CD8-positive, alpha-beta memory T cell (primary cell): ENCODE measurements at regions not wholly inside any gene's neighbourhood (a gene's known extent, or its start where the extent isn't known, plus 50 kb on each side); places are given as distances from the start of the nearest gene placed in this dataset.

Source experiments
- CTCF ChIA-PET: fragments of 350-600 bp; sonication (Branson Sonifier 250); formaldehyde crosslinking; loops from one replicate; lab custom pipeline; 2021; ENCODE audit warnings: antibody characterized with exemption; lab: Charles Lee
- POLR2A ChIA-PET: fragments of 350-600 bp; sonication (Branson Sonifier 250); formaldehyde crosslinking; loops from one replicate; lab custom pipeline; 2021; ENCODE audit warnings: antibody characterized with exemption; lab: Charles Lee
- DNase-seq, 5 donors: peaks; one replicate each; pipeline versions ENCODE4 v3.0.0 to v3.0.0-alpha.2; 2020 to 2022; ENCODE audit warnings: mixed read lengths in 1 of 5
- H3K27ac ChIP-seq: one replicate; pipeline ENCODE4 v1.7.0; 2013; ENCODE audit warnings: low read depth, mild to moderate bottlenecking, low read length, moderate library complexity
- H3K27me3 ChIP-seq: 2 replicates; pipeline ENCODE4 v1.7.0; 2013; ENCODE audit warnings: low read length, mild to moderate bottlenecking; ENCODE audit not compliant: insufficient read depth, poor library complexity, severe bottlenecking
- H3K36me3 ChIP-seq: 2 replicates; pipeline ENCODE4 v1.7.0; 2013; ENCODE audit warnings: mild to moderate bottlenecking, low read length, moderate library complexity; ENCODE audit not compliant: insufficient read depth
- H3K4me1 ChIP-seq: 2 replicates; pipeline ENCODE4 v1.7.0; 2013; ENCODE audit warnings: mild to moderate bottlenecking, low read length, moderate library complexity; ENCODE audit not compliant: insufficient read depth
- H3K4me3 ChIP-seq: 2 replicates; pipeline ENCODE4 v1.7.0; 2013; ENCODE audit warnings: mild to moderate bottlenecking, low read length
- H3K9me3 ChIP-seq: 2 replicates; pipeline ENCODE4 v1.7.0; 2013; ENCODE audit warnings: mild to moderate bottlenecking, low read length
- H3K27ac Mint-ChIP-seq, 8 donors: one replicate each; pipeline ENCODE4 v1.8.0; 2020 to 2021; ENCODE audit warnings: mixed read lengths in 8 of 8, mild to moderate bottlenecking in 6 of 8, inconsistent platforms in 3 of 8, moderate library complexity in 3 of 8
- H3K27me3 Mint-ChIP-seq, 2 donors: one replicate each; pipeline ENCODE4 v1.8.0; 2020 to 2021; ENCODE audit warnings: mixed read lengths in 2 of 2, mild to moderate bottlenecking in 1 of 2, moderate library complexity in 1 of 2
- H3K36me3 Mint-ChIP-seq, 3 donors: one replicate each; pipeline ENCODE4 v1.8.0; 2020 to 2021; ENCODE audit warnings: mixed read lengths in 3 of 3, inconsistent platforms in 1 of 3, mild to moderate bottlenecking in 1 of 3
- H3K4me1 Mint-ChIP-seq, 3 donors: one replicate each; pipeline ENCODE4 v1.8.0; 2020 to 2021; ENCODE audit warnings: mixed read lengths in 3 of 3, inconsistent platforms in 1 of 3, mild to moderate bottlenecking in 1 of 3
- H3K4me3 Mint-ChIP-seq, 7 donors: one replicate each; pipeline ENCODE4 v1.8.0; 2020 to 2021; ENCODE audit warnings: mixed read lengths in 7 of 7, mild to moderate bottlenecking in 6 of 7, moderate library complexity in 4 of 7, inconsistent platforms in 2 of 7
- H3K9me3 Mint-ChIP-seq, 5 donors: one replicate each; pipeline ENCODE4 v1.8.0; 2020 to 2022; ENCODE audit warnings: mixed read lengths in 5 of 5, mild to moderate bottlenecking in 3 of 5, moderate library complexity in 2 of 5, inconsistent platforms in 1 of 5

DNA sequence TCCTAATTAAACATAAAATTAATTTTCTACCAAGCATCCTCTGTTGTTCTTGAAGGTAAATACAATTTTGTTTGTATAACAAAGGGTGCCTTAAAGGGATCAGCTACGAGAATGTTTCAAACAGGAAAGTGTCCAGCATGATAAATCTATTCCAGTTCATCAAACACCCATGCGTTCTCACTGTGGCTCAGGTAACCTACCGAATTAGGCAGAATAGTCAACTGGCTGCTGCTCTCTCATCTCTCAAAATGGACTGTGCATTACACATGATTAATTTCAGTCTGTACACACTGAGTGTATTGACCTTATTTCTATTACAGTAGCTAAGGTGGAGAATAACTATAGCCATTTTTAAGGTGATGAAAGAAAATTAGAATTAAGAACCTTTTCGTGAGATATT is 127.5 kb upstream of the RMST start:
- Histone ChIP-seq H3K4me1 (no peaks in the 10 kb centered on the region), H3K4me3 (no peak overlapping the region), H3K9me3 (no peaks in the 10 kb centered on the region), H3K27me3 (no peaks in the 10 kb centered on the region), H3K27ac (no peak overlapping the region), H3K36me3 (no peaks in the 10 kb centered on the region)
- Mint-ChIP-seq H3K4me3 (no peak overlapping the region), H3K27me3 (peaks cover 2 to 23% of the 10 kb centered on the region in 2 donors), H3K36me3 (no peaks in the 10 kb centered on the region), H3K4me1 (no peaks in the 10 kb centered on the region), H3K9me3 (no peaks in the 10 kb centered on the region), H3K27ac (no peak overlapping the region)
- DNase-seq, result no peak
- POLR2A ChIA-PET, result no interaction called here
- CTCF ChIA-PET, result no interaction called here

DNA sequence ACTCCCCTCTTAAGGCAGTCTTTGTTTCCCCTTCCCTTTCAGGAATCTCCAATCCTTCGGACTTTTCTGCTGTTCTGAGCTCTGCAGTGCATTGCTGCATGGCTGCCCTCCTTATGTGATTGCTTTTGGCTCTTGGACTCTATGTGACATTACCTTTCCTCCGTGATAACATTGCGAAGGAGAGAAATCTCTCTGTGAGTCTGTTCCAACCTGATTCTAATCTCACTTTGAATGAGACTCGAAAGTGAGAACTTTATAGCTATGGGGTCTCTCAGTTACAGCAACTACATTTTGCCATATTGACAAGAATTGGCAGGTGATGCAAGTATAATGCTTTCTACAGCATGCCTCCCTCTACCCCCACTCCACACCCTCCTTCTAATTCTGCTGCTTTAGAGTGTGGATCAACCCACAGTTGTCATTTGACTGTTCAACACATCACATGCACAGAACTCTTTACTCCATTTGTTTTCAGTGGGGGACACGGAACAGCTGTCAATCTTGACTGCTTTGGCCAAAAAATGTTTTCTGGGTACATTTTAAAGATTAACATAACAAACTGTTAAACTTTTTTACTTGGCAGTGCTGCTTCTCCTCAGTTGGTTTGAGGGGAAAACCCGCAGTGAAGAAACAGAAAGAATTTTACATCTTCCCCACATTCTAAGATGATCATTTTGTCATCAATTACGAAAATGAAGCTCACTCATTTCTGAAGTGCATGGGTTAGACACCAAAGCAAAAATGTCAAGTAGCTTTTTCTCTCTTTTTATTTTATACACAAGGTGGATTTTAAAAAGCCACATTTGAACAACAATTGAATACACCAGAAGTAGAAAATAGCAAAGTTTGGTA is 125.5 kb upstream of the RMST start:
- CTCF ChIA-PET, result interaction anchor here (1.2 kb wide), 1 partner anchor 11 kb away, joined by 3 read pairs; no protein-coding TSS in a partner anchor
- H3K9me3 Mint-ChIP-seq, result no peaks in the 10 kb centered on the region
- POLR2A ChIA-PET, result no interaction called here
- no peaks in the 10 kb centered on the region for H3K9me3 ChIP-seq
- DNase-seq, result no peak
- H3K4me1 Mint-ChIP-seq, result no peaks in the 10 kb centered on the region
- H3K27me3 ChIP-seq, result no peaks in the 10 kb centered on the region
- H3K36me3 Mint-ChIP-seq, result no peaks in the 10 kb centered on the region
- no peak overlapping the region for H3K27ac ChIP-seq
- H3K4me1 ChIP-seq, result no peaks in the 10 kb centered on the region
- no peak overlapping the region for H3K27ac Mint-ChIP-seq
- H3K4me3 ChIP-seq, result no peak overlapping the region
- no peaks in the 10 kb centered on the region for H3K36me3 ChIP-seq
- H3K4me3 Mint-ChIP-seq, result no peak overlapping the region
- peaks cover 3 to 23% of the 10 kb centered on the region in 2 donors for H3K27me3 Mint-ChIP-seq

- Histone ChIP-seq H3K4me3 (no peak overlapping the region), H3K9me3 (no peaks in the 10 kb centered on the region), H3K36me3 (no peaks in the 10 kb centered on the region), H3K27ac (no peak overlapping the region), H3K27me3 (no peaks in the 10 kb centered on the region), H3K4me1 (no peaks in the 10 kb centered on the region)
- ChIA-PET CTCF (no interaction called here), POLR2A (no interaction called here)
- H3K9me3 Mint-ChIP-seq, result no peaks in the 10 kb centered on the region
- no peaks in the 10 kb centered on the region for H3K4me1 Mint-ChIP-seq
- no peak overlapping the region for H3K4me3 Mint-ChIP-seq
- H3K36me3 Mint-ChIP-seq, result no peaks in the 10 kb centered on the region
- DNase-seq, result no peak
- peaks cover 2 to 17% of the 10 kb centered on the region in 2 donors for H3K27me3 Mint-ChIP-seq
- no peak overlapping the region for H3K27ac Mint-ChIP-seq
Observed at GRCh38 chr12:97342130-97342529, 120.5 kb upstream of the RMST start.

GRCh38 chr12:97347956-97348355 is 114.6 kb upstream of the RMST start:
- no peak overlapping the region for H3K27ac Mint-ChIP-seq
- H3K9me3 Mint-ChIP-seq, result peaks cover 0 to 3% (median 0%) of the 10 kb centered on the region in 5 donors
- H3K4me1 ChIP-seq, result no peaks in the 10 kb centered on the region
- H3K27ac ChIP-seq, result no peak overlapping the region
- ChIA-PET CTCF (interaction anchor here (1.4 kb wide), 1 partner anchor 11 kb away, joined by 3 read pairs; no protein-coding TSS in a partner anchor), POLR2A (no interaction called here)
- H3K27me3 Mint-ChIP-seq, result no peaks in the 10 kb centered on the region
- H3K27me3 ChIP-seq, result no peaks in the 10 kb centered on the region
- no peaks in the 10 kb centered on the region for H3K36me3 ChIP-seq
- H3K4me3 ChIP-seq, result no peak overlapping the region
- H3K4me1 Mint-ChIP-seq, result no peaks in the 10 kb centered on the region
- H3K4me3 Mint-ChIP-seq, result no peak overlapping the region
- H3K9me3 ChIP-seq, result no peaks in the 10 kb centered on the region
- no peak for DNase-seq
- no peaks in the 10 kb centered on the region for H3K36me3 Mint-ChIP-seq

- Mint-ChIP-seq H3K9me3 (no peaks in the 10 kb centered on the region), H3K36me3 (no peaks in the 10 kb centered on the region), H3K27me3 (peaks cover 0 to 7% of the 10 kb centered on the region in 2 donors), H3K27ac (no peak overlapping the region), H3K4me1 (no peaks in the 10 kb centered on the region), H3K4me3 (no peak overlapping the region)
- POLR2A ChIA-PET, result no interaction called here
- DNase-seq, result no peak
- no peak overlapping the region for H3K27ac ChIP-seq
- H3K36me3 ChIP-seq, result no peaks in the 10 kb centered on the region
- no peaks in the 10 kb centered on the region for H3K27me3 ChIP-seq
- CTCF ChIA-PET, result no interaction called here
- H3K9me3 ChIP-seq, result no peaks in the 10 kb centered on the region
- H3K4me3 ChIP-seq, result no peak overlapping the region
- no peaks in the 10 kb centered on the region for H3K4me1 ChIP-seq
Observed at GRCh38 chr12:97358361-97358760, 104.2 kb upstream of the RMST start.

DNA sequence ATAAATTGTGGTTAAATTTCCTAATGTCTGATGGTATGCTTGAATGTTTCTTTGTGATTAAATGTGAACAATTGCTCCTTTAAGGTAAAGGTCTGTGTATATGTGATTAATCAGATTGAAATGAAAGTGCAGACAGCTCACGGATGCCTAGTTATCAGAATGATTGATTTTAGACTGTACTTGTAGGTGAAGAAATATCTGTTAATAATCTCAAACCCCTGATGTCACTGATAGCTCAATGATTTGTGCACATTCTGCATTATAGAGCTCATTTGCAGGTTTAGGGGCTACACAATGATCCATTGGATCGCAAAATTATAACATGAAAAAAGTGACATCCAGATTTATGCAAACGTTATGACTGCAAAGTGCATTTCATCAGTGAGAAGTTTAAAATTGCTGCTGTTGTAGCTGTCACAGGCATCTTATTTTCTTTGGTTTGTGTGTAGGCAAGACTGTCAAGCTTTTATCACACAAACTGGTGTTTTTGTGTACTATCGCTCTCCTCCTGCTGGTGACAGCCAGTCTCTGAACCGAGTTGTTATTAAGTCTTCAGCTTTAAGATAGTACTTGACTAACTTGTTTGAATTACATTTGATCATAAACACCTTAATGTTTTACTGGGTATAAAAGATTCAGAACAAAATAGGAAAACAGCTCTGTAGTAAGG is 103.4 kb upstream of the RMST start:
- DNase-seq, result no peak
- Histone ChIP-seq H3K27ac (no peak overlapping the region), H3K4me3 (no peak overlapping the region), H3K36me3 (no peaks in the 10 kb centered on the region), H3K4me1 (no peaks in the 10 kb centered on the region), H3K27me3 (no peaks in the 10 kb centered on the region), H3K9me3 (no peaks in the 10 kb centered on the region)
- CTCF ChIA-PET, result no interaction called here
- no peaks in the 10 kb centered on the region for H3K4me1 Mint-ChIP-seq
- POLR2A ChIA-PET, result no interaction called here
- peaks cover 0 to 5% of the 10 kb centered on the region in 2 donors for H3K27me3 Mint-ChIP-seq
- no peaks in the 10 kb centered on the region for H3K36me3 Mint-ChIP-seq
- no peak overlapping the region for H3K4me3 Mint-ChIP-seq
- no peaks in the 10 kb centered on the region for H3K9me3 Mint-ChIP-seq
- H3K27ac Mint-ChIP-seq, result no peak overlapping the region

DNA sequence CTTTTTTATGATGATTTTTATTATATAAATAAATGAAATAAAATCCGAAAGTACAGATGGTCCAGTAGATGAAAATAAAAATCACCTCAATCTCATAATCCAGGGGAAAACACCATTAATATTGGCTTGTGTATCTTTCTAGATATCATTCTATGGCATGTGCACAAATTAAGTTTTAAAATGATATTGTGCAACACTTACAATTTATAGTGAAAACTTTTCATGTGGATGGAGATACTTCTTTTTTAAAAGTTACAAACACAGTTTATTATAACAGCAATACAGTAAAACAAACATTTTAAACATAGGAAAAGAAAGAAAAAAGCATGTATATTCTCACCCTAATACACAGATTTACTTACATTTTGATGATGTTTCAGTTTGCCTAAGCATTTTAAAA is 98.9 kb upstream of the RMST start:
- Histone ChIP-seq H3K27me3 (no peaks in the 10 kb centered on the region), H3K9me3 (no peaks in the 10 kb centered on the region), H3K4me1 (no peaks in the 10 kb centered on the region), H3K36me3 (no peaks in the 10 kb centered on the region), H3K27ac (no peak overlapping the region), H3K4me3 (no peak overlapping the region)
- H3K4me1 Mint-ChIP-seq, result no peaks in the 10 kb centered on the region
- H3K36me3 Mint-ChIP-seq, result no peaks in the 10 kb centered on the region
- H3K9me3 Mint-ChIP-seq, result no peaks in the 10 kb centered on the region
- DNase-seq, result no peak
- ChIA-PET CTCF (no interaction called here), POLR2A (no interaction called here)
- H3K4me3 Mint-ChIP-seq, result no peak overlapping the region
- H3K27ac Mint-ChIP-seq, result no peak overlapping the region
- H3K27me3 Mint-ChIP-seq, result no peaks in the 10 kb centered on the region

DNA sequence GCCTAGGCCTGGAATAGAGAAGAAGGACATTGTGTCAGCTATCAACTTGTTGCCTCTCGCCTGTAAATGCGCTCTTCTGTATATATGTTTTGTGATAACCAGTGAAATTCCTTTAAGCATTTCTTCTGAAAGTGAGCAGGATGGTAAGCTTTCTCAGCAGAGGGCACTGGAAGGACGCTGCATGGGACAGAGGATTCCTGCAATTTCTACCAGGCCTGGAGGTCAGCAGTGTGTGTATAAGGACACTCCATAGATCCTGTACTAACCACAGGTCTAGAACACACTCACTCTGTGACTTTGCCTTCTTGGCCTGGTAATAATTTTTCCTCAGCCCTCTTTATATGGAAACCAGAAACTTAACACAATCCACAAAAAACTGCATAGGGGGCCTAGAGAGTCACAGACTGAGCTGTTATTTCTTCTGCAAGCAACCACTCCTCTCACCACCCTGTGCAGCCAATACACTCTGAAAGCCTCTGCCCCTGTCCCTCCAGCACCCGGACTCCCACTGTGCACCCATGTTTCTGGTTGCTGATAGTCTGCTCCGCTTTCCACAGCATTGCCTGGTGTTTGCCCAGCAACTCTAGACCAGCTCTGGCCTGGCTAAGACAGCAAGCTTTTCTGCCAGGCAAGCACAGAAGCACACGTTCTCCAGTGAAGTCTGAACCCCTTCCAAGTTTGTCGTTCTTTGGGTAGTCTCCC is 94.0 kb upstream of the RMST start:
- H3K27ac Mint-ChIP-seq, result peak overlapping the region in 1 of 8 donors; percentile 27
- no peak for DNase-seq
- no peaks in the 10 kb centered on the region for H3K36me3 Mint-ChIP-seq
- ChIA-PET POLR2A (no interaction called here), CTCF (no interaction called here)
- Histone ChIP-seq H3K36me3 (no peaks in the 10 kb centered on the region), H3K27me3 (no peaks in the 10 kb centered on the region), H3K9me3 (no peaks in the 10 kb centered on the region), H3K4me3 (no peak overlapping the region), H3K4me1 (no peaks in the 10 kb centered on the region), H3K27ac (no peak overlapping the region)
- H3K4me3 Mint-ChIP-seq, result no peak overlapping the region
- no peaks in the 10 kb centered on the region for H3K27me3 Mint-ChIP-seq
- H3K4me1 Mint-ChIP-seq, result no peaks in the 10 kb centered on the region
- no peaks in the 10 kb centered on the region for H3K9me3 Mint-ChIP-seq
